Peyer's patch (tissue), 4 donors: ENCODE measurements at regions not wholly inside any gene's neighbourhood (a gene's known extent, or its start where the extent isn't known, plus 50 kb on each side); places are given as distances from the start of the nearest gene placed in this dataset.

Experiments
- POLR2A ChIP-seq, 2 donors: fragments of 450-650 bp; IDR thresholded peaks; one replicate each; pipeline ENCODE4 v1.5.1; 2017; ENCODE audit warnings: antibody characterized with exemption in 2 of 2, mild to moderate bottlenecking in 2 of 2, moderate library complexity in 2 of 2
- TF ChIP-seq, protein P1 (sequence below), 6 experiments: fragments of 450-650 bp in 4 of 6; fragments of 200-600 bp in 2 of 6; sonication (generic) in 1 of 6; IDR thresholded peaks; one replicate each; pipeline ENCODE4 v1.5.1; 2017 to 2019; ENCODE audit warnings: antibody characterized with exemption in 6 of 6, mild to moderate bottlenecking in 3 of 6, moderate library complexity in 1 of 6

DNA sequence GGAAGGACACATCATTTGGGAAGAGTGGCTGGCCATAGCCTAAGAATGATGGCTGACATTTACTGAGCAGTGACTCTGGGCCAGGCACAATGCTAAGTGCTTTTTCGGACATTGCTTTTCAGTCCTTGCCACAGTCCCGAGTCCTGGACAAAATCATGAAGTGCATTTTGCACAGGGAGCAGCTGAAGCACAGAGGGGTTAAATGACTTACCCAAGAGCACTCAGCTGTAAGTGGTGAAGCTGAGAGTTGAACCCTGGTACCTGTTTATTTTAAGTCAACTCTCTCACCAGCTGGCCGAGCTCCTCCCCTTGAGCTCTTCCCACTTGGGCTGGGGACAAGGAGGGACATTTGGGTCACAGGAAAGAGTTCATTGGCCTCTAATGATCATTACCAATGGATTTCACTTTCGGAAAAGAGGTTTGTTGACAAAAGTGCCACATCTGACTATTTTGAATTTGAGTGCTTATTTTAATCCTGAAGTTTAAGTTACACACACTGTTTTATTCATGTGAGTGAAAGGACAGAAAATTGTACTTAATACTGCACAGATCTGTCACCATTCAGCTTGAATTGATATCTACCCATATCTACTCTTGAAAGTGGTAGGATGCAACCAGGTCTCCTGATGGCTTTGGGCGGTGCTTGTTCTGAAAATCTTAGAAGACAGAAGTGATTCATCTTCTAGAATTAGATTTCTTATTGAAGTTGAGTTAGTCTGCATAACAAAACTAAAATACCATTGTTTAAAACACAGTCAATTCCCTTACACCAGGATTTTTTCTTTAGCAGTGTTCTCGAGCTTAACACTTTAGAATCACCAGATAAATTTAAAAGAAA lies 368.7 kb upstream of the PROK2 start:
- TF ChIP-seq, protein P1, sequence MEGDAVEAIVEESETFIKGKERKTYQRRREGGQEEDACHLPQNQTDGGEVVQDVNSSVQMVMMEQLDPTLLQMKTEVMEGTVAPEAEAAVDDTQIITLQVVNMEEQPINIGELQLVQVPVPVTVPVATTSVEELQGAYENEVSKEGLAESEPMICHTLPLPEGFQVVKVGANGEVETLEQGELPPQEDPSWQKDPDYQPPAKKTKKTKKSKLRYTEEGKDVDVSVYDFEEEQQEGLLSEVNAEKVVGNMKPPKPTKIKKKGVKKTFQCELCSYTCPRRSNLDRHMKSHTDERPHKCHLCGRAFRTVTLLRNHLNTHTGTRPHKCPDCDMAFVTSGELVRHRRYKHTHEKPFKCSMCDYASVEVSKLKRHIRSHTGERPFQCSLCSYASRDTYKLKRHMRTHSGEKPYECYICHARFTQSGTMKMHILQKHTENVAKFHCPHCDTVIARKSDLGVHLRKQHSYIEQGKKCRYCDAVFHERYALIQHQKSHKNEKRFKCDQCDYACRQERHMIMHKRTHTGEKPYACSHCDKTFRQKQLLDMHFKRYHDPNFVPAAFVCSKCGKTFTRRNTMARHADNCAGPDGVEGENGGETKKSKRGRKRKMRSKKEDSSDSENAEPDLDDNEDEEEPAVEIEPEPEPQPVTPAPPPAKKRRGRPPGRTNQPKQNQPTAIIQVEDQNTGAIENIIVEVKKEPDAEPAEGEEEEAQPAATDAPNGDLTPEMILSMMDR (IDR thresholded peaks at IDR 0.05) = no peak
- TF ChIP-seq POLR2A (IDR thresholded peaks at IDR 0.05) = no peak
